B cell (primary cell): ENCODE measurements at regions not wholly inside any gene's neighbourhood (a gene's known extent, or its start where the extent isn't known, plus 50 kb on each side); places are given as distances from the start of the nearest gene placed in this dataset.

Experiments used
- ATAC-seq: fragments of 200-7000 bp; cut with Tn5 transposase; one replicate; pipeline ENCODE4 v1.10.0; 2021; ENCODE audit warnings: low read depth, mild to moderate bottlenecking, moderate number of reproducible peaks, moderate library complexity
- CTCF ChIA-PET: fragments of 350-600 bp; sonication (Branson Sonifier 250); formaldehyde crosslinking; loops from one replicate; lab custom pipeline; 2021; ENCODE audit warnings: antibody characterized with exemption, inconsistent platforms; lab: Charles Lee
- POLR2A ChIA-PET: fragments of 350-600 bp; sonication (Branson Sonifier 250); formaldehyde crosslinking; loops from one replicate; lab custom pipeline; 2021; ENCODE audit warnings: antibody characterized with exemption; lab: Charles Lee
- DNase-seq: peaks from one replicate; pipeline ENCODE4 v3.0.0; 2013
- H2AFZ ChIP-seq: 2 replicates; pipeline ENCODE4 v1.6.1; 2012; ENCODE audit warnings: mild to moderate bottlenecking, low read depth, low read length; ENCODE audit not compliant: insufficient read depth, poor library complexity, severe bottlenecking
- H3K27ac ChIP-seq, 2 donors: 1 replicate in 1 of 2; 2 replicates in 1 of 2; pipeline ENCODE4 v1.5.1; 2012 to 2013; ENCODE audit warnings: low read length in 2 of 2, mild to moderate bottlenecking in 2 of 2, moderate library complexity in 1 of 2
- H3K27me3 ChIP-seq, 4 experiments: fragments of 200-600 bp in 1 of 4; sonication (generic) in 1 of 4; replicated peaks in 1 of 4; 1 replicate in 2 of 4; 2 replicates in 2 of 4; pipeline versions ENCODE4 v1.6.1 to v1.7.0; 2013 to 2016; ENCODE audit warnings: low read length in 3 of 4, mild to moderate bottlenecking in 2 of 4, mixed read lengths in 1 of 4, moderate library complexity in 1 of 4; ENCODE audit not compliant: insufficient read depth in 4 of 4, control insufficient read depth in 3 of 4; ENCODE audit errors: control extremely low read depth in 1 of 4
- H3K36me3 ChIP-seq, 2 experiments: replicated peaks in 1 of 2; 1 replicate in 1 of 2; 2 replicates in 1 of 2; pipeline versions ENCODE4 v1.6.1 to v1.7.1; 2013; ENCODE audit warnings: low read length in 1 of 2; ENCODE audit not compliant: insufficient read depth in 2 of 2, control insufficient read depth in 1 of 2; ENCODE audit errors: control extremely low read depth in 1 of 2, extremely low read depth in 1 of 2
- H3K4me1 ChIP-seq, 2 donors: fragments of 200-600 bp in 1 of 2; sonication (generic) in 1 of 2; 1 replicate in 1 of 2; 2 replicates in 1 of 2; pipeline versions ENCODE4 v1.5.1 to v1.6.1; 2013 to 2017; ENCODE audit warnings: low read length in 2 of 2; ENCODE audit not compliant: control insufficient read depth in 2 of 2, insufficient read depth in 2 of 2
- H3K4me2 ChIP-seq: replicated peaks from 2 replicates; pipeline ENCODE3; 2012; ENCODE audit warnings: mild to moderate bottlenecking, low read depth, low read length; ENCODE audit not compliant: poor library complexity, severe bottlenecking
- H3K4me3 ChIP-seq, 5 experiments: fragments of 200-600 bp in 1 of 5; sonication (generic) in 1 of 5; 1 replicate in 3 of 5; 2 replicates in 2 of 5; pipeline versions ENCODE4 v1.5.1 to v1.7.0; 2011 to 2016; ENCODE audit warnings: low read length in 4 of 5, mild to moderate bottlenecking in 4 of 5, low read depth in 2 of 5, control low read depth in 1 of 5, moderate library complexity in 1 of 5; ENCODE audit not compliant: insufficient read depth in 1 of 5; ENCODE audit errors: control extremely low read depth in 1 of 5, extremely low read depth in 1 of 5
- H3K79me2 ChIP-seq: fragments of 200-600 bp; sonication (generic); one replicate; pipeline ENCODE4 v1.6.0; 2016; ENCODE audit warnings: low read length; ENCODE audit not compliant: control insufficient read depth, insufficient read depth
- H3K9ac ChIP-seq: fragments of 200-600 bp; sonication (generic); 2 replicates; pipeline ENCODE4 v1.6.1; 2017; ENCODE audit warnings: mild to moderate bottlenecking, low read length, moderate library complexity
- H3K9me3 ChIP-seq, 3 donors: one replicate each; pipeline versions ENCODE4 v1.6.1 to v1.7.1; 2013; ENCODE audit warnings: low read length in 2 of 3; ENCODE audit not compliant: control insufficient read depth in 2 of 3, insufficient read depth in 1 of 3; ENCODE audit errors: control extremely low read depth in 1 of 3
- H4K20me1 ChIP-seq: 2 replicates; pipeline ENCODE4 v1.6.0; 2012; ENCODE audit warnings: mild to moderate bottlenecking, low read length; ENCODE audit not compliant: insufficient read depth, control insufficient read depth, poor library complexity, severe bottlenecking
- H3K27ac Mint-ChIP-seq: one replicate; pipeline ENCODE4 v1.8.0; 2021; ENCODE audit warnings: mixed read lengths
- H3K27me3 Mint-ChIP-seq: one replicate; pipeline ENCODE4 v1.8.0; 2021; ENCODE audit warnings: mixed read lengths
- H3K4me1 Mint-ChIP-seq: one replicate; pipeline ENCODE4 v1.8.0; 2021; ENCODE audit warnings: mixed read lengths
- H3K4me3 Mint-ChIP-seq: one replicate; pipeline ENCODE4 v1.8.0; 2021; ENCODE audit warnings: mixed read lengths
- H3K9me3 Mint-ChIP-seq: one replicate; pipeline ENCODE4 v1.8.0; 2022; ENCODE audit warnings: mixed read lengths; ENCODE audit not compliant: insufficient read depth
- EZH2 ChIP-seq: IDR thresholded peaks from 2 replicates; pipeline ENCODE4 v1.6.1; 2012; ENCODE audit warnings: borderline replicate concordance, low read depth, mild to moderate bottlenecking, moderate library complexity, low read length; ENCODE audit not compliant: insufficient read depth, poor library complexity, severe bottlenecking
- WGBS: methylation state at CpG from one replicate; pipeline ENCODE4 v1.1.5; 2013; ENCODE audit warnings: missing lambda C conversion rate; ENCODE audit not compliant: insufficient coverage; 5-methylcytosine and 5-hydroxymethylcytosine counted together
- intact Hi-C: fragments of 100-400 bp; cut with micrococcal nuclease; formaldehyde crosslinking; loops from one replicate; pipeline ENCODE4 v1.10.0; 2022
- TF ChIP-seq, protein P1 (sequence below): fragments of 200-600 bp; IDR thresholded peaks from one replicate; pipeline ENCODE4 v1.8.0; 2022; ENCODE audit warnings: antibody characterized with exemption, mild to moderate bottlenecking

DNA sequence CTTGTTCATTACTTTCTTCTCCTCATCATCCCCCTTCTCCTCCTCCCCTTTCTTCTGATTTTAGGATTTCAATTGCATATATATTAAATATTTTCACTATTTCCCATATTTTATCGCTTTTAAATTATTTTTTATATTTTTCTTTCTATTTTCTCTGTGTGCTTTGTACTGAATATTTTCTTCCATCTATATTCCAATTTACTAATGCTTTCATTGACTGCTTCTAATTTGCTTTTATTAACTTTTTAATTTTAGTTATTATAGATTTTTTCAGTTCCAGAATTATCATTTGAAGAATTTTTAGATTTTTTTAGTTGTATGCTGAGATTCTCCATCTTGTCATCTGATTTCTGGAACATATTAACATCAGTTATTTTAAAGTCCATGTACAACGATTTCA, 83.2 kb upstream of the ST3GAL6 start:
- Mint-ChIP-seq H3K4me3 (no peak overlapping the region), H3K27me3 (peaks cover 3% of the 10 kb centered on the region), H3K4me1 (no peaks in the 10 kb centered on the region), H3K9me3 (peaks cover 2% of the 10 kb centered on the region), H3K27ac (no peak overlapping the region)
- CTCF ChIA-PET, result no interaction called here
- no peaks in the 10 kb centered on the region for H3K27me3 ChIP-seq
- intact Hi-C loops, result no loop called here
- no peak overlapping the region for H3K27ac ChIP-seq
- H4K20me1 ChIP-seq, result no peaks in the 10 kb centered on the region
- H3K4me2 ChIP-seq, result no peak overlapping the region
- H2AFZ ChIP-seq, result no peak overlapping the region
- no peak overlapping the region for H3K4me3 ChIP-seq
- H3K4me1 ChIP-seq, result no peaks in the 10 kb centered on the region
- H3K9ac ChIP-seq, result no peak overlapping the region
- POLR2A ChIA-PET, result no interaction called here
- ATAC-seq (no peak), DNase-seq (no peak)
- peaks cover 0 to 2% (median 0%) of the 10 kb centered on the region in 3 donors for H3K9me3 ChIP-seq
- TF ChIP-seq, protein P1, sequence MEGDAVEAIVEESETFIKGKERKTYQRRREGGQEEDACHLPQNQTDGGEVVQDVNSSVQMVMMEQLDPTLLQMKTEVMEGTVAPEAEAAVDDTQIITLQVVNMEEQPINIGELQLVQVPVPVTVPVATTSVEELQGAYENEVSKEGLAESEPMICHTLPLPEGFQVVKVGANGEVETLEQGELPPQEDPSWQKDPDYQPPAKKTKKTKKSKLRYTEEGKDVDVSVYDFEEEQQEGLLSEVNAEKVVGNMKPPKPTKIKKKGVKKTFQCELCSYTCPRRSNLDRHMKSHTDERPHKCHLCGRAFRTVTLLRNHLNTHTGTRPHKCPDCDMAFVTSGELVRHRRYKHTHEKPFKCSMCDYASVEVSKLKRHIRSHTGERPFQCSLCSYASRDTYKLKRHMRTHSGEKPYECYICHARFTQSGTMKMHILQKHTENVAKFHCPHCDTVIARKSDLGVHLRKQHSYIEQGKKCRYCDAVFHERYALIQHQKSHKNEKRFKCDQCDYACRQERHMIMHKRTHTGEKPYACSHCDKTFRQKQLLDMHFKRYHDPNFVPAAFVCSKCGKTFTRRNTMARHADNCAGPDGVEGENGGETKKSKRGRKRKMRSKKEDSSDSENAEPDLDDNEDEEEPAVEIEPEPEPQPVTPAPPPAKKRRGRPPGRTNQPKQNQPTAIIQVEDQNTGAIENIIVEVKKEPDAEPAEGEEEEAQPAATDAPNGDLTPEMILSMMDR, result no peak
- TF ChIP-seq EZH2, result no peak
- WGBS, result no CpG with 5 or more reads among the region's 2 CpGs
- no peaks in the 10 kb centered on the region for H3K36me3 ChIP-seq
- no peaks in the 10 kb centered on the region for H3K79me2 ChIP-seq

DNA sequence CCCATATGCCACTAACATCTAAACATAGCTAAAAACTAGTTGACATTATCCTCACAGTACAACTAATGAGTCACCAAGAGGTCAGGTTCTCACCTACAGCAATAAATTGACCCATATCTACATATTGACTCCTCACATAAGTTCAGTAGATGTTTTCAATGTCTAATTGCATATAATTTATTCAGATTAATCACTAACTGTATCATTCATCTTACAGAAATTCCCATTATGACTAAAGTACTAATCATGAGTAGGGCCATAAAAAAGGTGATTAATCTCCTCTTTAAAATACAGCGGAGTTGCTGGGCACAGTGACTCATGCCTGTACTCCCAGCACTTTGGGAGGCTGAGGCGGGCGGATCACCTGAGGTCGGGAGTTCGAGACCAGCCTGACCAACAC, 82.4 kb upstream of the ST3GAL6 start:
- ATAC-seq (no peak), DNase-seq (no peak)
- Mint-ChIP-seq H3K27me3 (peaks cover 3% of the 10 kb centered on the region), H3K4me1 (no peaks in the 10 kb centered on the region), H3K27ac (no peak overlapping the region), H3K9me3 (no peaks in the 10 kb centered on the region), H3K4me3 (no peak overlapping the region)
- 88% methylated on average over 4 of the region's 5 CpGs for WGBS
- no peak overlapping the region for H3K27ac ChIP-seq
- H2AFZ ChIP-seq, result no peak overlapping the region
- H3K36me3 ChIP-seq, result no peaks in the 10 kb centered on the region
- no peaks in the 10 kb centered on the region for H3K4me1 ChIP-seq
- H3K27me3 ChIP-seq, result no peaks in the 10 kb centered on the region
- TF ChIP-seq, protein P1, result no peak
- peaks cover 0 to 2% (median 0%) of the 10 kb centered on the region in 3 donors for H3K9me3 ChIP-seq
- H3K79me2 ChIP-seq, result no peaks in the 10 kb centered on the region
- no peak overlapping the region for H3K4me3 ChIP-seq
- H4K20me1 ChIP-seq, result no peaks in the 10 kb centered on the region
- POLR2A ChIA-PET, result no interaction called here
- H3K9ac ChIP-seq, result no peak overlapping the region
- no peak overlapping the region for H3K4me2 ChIP-seq
- intact Hi-C loops, result no loop called here
- CTCF ChIA-PET, result no interaction called here
